ENCODE measurements at regions not wholly inside any gene's neighbourhood (a gene's known extent, or its start where the extent isn't known, plus 50 kb on each side); places are given as distances from the start of the nearest gene placed in this dataset.
"Not testable (repeated sequence)": the region's sequence is repeated elsewhere in the genome, so short reads cannot be mapped to it uniquely, and the experiment has no call there.

DNA sequence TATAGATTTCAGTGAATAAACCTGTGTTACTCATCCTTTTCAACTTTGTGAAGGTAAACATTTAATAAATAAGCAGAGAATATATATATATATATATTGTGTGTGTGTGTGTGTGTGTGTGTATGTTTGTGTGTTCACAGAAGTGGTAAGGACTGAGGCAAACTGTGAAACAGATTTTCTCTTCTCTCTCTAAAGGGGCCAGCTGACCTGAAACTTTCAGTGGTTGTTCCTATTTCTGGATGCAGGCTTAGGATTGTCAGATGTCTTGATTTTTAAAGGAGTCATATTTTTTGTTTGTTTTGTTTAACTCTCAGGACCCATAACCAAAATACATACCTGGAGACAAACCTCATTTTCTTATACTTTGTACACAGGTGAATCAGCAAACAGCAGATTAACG, 714.9 kb upstream of the MEF2C start:
- DNase-seq, result no peak

DNA sequence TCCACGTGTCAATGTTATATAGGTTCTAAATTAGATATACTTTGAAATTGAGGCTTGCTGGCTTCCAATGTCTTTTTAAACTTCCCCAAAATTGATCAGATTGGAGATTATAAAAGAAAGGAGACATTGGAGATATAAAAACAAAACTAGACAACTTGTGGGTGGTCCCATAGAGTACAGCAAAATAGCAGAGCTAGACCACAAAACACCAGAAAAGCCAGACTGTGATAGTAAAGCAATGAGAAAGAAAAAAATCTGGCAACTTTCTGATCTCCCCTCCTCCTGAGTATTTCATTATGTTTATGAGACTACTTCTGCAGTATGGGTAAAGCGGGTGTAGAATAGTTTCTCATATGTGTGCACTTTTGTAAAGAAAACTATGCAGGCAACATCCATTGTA, 713.8 kb upstream of the MEF2C start:
- DNase-seq, result no peak

DNA sequence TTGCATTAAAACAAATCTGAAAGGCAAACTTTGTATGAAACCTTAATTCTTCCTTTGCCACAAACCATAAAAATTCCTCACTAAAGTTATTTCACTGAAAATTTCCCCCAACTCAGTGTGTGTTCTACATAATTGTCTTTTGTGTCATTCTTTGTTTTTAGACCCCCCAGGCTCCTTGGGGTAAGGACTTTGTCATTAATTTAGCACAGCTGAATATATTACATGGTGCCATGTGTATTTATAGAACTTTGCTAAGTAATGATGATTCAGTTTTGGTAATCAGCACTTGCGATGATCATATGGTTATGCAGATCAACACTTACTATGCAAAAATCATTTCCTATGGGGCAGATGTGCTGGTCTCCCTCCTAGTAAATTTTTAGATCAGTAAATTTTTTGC, 712.1 kb upstream of the MEF2C start:
- no peak for DNase-seq

DNA sequence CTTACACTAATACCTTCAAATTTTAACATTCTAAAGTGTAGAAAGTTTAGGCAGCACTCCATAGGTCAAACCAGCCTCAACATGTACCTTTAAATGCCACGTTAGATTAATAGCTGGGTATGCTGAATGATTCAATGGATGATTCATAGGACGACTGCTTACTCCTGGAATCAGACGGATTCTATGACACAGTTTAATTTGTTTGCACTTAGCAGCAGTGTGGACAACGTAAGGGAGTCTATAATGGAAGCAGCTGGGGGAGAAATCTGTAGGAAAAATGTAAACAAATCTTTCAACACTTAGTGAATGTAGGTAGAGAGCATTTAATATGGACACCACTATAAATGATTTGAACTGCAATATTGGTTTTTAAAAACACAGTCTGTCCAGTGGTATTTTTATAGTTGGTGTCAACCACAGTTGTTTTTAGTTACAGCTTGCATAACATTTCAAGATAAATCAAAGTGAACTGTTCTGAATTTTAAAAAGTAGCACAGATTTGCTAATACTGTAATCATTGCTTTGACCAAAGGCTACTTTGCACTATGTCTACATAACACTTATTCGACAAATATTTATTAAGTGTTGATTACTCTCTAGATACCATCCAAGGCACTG, 701.5 kb upstream of the MEF2C start:
- no peak for DNase-seq

DNA sequence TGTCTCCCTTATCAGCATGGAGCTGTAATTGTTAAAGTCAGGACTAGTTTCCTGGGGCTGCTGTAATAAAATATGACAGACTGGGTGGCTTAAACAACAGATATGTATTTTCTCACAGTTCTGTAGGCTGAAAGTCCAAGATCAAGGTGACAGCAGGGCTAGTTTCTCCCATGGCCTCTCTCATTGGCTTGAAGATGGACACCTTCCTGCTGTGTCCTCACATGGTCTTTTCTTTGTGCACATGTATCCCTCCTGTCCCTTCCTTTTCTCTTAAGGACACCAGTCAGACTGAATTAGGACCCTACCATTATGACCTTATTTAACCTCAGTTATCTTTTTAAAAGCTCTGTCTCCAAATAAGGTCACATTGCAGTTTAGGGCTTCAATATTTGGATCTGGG, 700.5 kb upstream of the MEF2C start:
- DNase-seq, result no peak

DNA sequence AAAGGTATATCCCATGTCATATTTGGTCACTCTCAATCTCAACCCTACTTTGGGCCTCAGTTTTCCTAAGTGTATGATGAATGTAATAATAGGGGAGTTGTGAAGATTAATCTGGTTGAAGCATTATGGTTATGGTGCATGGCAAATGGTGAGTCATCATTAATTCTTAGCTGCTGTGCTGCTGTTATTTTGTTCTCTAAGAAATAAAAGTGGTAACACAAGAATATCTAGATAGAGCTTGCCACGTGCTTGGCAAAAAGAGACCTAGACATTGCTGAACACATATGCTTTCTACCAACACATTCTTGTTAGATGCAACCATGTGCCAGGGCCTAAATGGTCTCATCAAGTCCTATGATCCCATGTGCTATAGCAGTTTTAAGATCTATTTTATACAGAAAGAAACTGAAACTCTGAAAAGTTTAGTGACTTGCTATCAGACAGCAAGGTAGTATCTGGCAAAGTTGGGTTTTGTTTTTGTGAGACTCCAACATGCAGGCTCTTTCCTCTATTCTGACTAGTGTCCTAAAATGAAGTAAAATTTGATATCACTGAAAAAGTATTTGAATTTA, 699.9 kb upstream of the MEF2C start:
- no peak for DNase-seq

DNA sequence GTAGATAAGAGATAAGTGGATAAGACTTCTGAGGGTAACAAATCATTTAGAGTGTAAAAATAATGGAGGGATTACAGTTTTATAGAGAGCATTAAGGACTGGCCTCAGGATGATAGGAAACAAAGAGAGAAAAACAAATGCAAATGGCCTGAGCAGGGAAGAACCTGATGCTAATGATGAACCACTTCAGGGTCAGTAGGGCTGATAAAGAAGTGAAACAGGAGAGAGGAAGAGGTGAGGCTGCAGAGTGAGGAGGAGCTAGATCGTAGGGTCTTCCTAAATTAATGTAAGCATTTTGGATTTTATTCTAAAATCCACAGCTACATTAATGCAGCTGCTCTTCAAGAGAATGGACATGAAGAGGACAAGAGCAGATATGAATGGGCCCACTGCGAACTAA, 698.0 kb upstream of the MEF2C start:
- no peak for DNase-seq

DNA sequence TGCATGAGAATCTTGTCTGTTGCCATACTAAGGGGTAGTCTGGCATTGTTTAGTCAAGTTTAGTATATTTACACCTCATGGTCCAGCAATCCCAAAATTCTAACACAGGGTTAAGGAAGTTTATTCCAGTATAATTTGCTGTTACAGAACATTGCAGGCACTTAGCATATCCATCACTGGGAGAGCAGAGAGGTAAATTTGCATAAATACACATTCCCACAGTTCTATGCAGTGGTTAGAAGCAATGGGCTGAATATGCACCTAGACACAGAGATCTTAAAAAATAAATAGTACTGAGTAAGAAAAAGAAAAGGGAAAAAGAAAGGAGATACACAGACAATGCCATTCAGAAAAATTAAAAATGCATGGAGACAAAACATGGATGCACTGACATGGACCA, 692.3 kb upstream of the MEF2C start:
- no peak for DNase-seq

DNA sequence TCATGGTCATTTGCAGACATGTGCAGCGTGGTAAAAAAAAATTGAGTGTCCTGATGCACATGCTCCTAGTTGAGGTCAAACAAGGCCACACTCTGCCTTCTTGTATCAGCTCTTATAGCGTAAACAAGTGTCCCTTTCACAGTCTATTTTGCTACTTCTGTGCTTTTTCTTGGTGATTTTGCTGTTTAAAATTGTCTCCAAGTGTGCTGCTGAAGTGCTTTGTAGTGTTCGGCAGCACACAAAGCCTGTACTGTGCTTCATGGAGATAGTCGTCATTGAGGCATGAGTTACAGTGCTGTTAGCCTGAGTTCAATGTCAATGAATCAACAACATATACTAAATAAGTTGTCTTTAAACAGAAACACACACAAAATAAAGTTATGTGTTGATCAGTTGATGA, 690.4 kb upstream of the MEF2C start:
- no peak for DNase-seq

DNA sequence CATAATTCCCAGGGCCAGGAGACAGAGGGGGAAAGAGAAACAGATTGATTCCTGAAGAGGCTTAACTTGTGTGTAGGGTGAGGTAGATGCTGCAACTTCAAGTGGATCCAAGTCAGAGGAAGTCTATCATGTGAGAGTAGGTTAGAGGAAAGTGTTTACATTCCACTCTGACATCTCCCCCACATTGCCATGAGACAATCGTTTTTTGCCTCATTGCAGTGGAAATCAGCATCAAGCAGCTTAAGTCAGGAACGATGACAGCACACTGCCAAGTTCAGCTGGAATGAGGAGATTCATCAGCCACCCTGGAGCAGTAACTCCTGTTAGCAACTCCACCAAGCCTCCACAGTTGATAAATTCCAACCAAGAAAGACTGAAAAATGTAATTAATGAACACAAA, 689.7 kb upstream of the MEF2C start:
- no peak for DNase-seq

DNA sequence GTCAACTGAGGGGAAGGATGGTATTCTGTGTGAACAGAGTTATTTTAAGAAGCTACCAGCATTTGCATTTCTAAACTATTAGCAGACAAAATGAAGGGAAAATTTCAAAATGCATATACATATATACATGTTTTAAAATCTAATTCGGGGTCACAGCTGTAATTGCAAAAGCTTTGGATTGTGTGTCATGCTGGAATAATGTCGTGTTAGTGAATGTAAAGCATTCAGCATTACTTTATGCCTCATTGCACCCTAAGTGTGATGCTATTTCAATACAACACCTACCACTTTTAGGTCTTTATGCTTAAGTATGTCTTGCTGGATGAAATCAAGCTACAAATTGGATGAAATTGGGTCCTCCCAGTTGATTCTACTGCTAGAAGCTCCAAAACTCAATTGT, 687.6 kb upstream of the MEF2C start:
- DNase-seq, result no peak

DNA sequence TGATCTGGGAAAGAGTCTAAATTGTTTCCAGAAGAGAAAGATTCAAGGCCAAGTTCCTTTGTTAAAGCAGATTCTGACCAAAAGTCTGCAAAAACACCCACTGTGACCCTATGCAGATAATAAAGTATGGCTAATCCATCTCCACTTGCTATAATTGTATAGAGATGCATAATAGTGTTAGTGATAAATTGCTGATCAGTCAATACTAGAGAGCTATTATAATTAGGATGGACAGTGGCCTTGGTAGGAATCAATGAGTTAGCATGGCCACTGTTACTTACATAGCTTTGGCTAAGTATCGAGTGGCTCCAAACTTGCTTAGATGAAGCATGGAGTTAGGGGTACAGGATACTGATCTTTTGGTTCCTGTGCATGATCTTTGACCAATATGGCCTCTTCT, 683.4 kb upstream of the MEF2C start:
- no peak for DNase-seq

DNA sequence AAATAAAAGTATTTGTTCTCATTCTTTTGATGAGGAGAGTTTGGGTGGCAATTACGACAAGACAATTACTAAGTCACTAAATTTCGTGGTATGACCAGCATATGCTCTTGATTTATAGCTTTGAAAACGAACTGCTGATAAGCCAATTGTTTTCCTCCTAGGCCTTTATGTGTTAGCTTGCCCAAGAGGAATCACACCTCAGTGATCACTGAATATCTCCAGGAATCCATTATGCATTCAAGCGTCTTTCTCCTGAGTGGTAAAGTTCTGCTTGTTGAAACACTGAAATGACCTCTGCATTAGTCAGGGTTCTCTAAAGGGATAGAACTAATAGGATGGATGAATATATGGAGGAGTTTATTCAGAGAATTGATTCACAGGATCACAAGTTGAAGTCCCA, 677.7 kb upstream of the MEF2C start:
- DNase-seq, result peak; percentile 18

DNA sequence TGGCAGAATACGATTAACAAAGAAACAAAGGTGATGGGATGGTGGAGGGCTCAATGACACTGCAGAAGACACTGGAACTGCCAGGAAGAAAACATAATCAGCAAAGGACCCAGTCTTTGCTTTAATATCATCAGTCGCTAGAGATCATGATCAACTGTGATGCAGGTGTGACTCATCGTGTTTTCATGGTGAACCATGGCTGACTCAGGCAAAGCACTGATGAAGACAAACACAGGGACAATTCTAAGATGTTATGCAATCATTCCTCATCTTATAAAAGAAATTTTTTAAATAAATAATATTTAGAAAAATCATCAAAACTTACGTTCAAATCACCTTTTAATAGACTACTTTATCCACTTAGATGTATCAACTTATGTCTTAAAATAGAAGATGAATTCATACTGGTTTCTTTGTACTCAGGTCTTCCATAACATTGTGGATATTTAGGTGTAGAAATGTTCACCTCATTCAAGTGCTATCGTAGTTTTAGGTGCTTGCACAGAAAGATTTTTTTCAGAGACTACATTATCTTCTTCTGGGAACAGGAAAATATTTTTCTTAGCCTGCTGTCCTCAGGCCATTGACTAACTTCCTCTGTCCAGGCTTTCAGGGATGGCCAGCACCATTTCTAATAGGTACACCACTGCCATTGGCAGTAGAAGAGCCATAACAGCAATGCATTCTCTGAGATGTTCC, 673.4 kb upstream of the MEF2C start:
- no peak for DNase-seq

DNA sequence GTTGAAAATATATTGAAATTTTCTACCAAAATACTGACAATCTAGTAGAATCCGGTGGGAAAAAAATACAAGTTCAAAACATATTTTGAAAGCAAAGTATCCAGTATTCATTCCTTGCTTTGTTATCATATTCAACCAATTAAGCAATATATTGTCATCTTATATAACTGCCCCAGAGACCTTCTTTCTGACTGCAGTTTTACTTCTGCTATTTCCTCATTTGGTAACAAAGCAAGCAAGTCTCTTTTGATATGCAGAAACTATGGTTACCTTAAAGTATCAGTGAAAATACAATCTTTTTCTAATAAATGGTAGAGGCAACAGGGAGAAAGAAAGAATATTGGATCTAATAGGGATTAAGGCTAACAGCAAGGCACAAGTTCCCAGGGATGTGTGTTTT, 663.7 kb upstream of the MEF2C start:
- DNase-seq, result no peak

DNA sequence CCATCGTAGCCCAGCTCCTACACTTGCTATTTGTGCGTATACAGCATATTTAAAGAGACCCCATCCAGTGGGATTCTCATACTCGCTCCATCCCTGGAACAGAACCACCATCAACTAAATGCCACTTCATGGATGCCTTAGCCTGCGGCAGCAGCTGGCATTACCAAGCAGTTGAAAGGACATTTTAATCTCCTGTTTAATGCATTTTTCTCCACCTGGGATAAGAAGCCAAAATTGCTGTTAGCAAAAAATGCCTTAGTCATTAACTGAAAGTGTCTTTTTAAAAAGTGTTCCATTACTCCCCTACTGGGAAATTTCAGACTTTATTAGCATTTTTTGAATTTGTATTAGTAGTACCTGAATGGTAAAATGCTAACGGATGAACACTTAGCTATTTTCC, 662.6 kb upstream of the MEF2C start:
- DNase-seq, result no peak

DNA sequence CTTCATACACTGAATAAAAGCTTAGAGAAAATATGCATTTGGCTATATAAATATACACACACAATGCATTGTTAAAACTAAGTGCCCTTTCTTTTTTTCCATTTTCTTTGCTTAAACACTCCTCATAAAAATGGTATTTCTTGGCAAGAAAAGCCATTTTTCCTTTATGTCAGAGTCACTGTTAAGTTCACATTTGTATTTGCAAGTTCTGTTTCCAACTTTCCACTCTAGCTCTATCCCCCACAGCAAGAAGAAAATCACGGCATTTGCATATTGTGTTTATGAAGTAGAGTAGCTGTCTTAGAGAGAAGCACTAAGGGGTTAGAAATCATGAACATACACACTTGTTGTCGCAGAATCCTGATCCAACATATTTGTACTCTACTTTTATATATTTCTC, 662.1 kb upstream of the MEF2C start:
- no peak for DNase-seq

DNA sequence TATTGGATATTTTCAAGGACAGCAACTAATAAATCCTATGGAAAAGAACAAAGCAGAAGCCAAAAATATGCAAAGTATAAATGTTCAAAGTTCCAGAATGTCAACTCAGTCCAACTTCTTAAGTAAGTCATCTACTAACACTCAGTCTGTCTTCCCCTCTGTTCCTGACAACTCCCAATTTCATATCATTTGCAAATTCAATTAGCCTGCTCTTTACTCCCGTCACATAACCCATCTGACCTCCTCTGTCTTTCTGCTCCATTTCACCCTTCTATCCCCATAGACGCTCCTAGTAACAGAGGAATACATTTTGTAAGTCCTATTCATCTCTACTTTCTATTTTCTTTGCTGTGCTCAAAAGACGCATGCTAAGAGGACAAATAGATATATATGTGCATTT, 659.8 kb upstream of the MEF2C start:
- no peak for DNase-seq

DNA sequence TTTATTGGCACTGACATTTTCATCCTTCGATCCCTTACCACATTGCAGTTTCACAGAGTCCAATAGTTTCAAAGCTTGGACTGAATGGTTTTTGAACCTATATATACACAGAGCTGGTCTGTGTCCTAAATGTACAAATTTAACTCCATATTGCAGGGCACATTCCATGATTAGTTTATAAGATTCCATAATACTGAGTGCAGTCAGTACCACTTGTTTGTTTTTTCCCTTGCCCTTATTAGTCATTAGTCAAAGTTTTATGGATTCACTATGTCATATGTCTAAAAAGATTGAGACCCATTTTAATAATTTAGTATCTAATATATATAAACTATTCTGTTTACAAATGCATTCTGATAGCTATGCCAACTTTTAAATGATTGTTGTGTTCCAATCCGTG, 654.8 kb upstream of the MEF2C start:
- DNase-seq, result no peak

DNA sequence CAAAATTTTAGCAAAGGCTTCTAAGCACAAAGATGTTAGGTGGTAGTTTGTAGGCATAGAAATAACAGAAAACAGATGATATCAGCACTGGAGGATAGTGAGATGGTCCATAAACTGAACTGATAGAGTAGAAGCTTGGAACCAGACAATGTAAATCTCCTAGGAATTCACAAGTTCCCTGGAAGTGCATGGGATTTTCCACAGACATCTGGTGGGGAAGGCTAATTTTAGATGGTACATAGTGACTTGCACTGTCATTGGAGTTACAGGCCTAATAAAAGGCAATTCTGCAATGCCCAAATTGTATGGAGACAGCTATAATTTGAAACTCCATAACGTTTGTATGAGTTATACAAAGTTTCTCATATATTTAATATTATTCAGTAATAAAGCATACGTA, 653.0 kb upstream of the MEF2C start:
- DNase-seq, result no peak

DNA sequence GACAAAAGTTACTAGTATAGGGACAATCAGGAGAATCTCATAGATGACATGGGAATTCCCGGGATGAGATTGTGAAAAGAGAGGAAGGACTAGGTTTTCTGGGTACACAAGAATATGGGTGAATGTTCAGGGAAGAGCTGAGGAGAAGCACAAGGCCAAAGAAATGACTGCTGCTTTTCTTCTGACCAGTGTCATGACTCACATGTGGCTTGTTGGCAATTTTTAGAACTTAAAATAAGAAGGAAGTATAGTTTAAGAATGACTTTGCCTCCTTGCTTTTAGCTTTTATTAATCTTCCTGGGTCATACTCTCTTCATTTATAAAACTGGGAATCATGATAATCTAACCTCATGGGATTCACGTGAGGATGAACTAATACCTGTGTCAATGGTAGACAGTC, 652.4 kb upstream of the MEF2C start:
- DNase-seq, result no peak

DNA sequence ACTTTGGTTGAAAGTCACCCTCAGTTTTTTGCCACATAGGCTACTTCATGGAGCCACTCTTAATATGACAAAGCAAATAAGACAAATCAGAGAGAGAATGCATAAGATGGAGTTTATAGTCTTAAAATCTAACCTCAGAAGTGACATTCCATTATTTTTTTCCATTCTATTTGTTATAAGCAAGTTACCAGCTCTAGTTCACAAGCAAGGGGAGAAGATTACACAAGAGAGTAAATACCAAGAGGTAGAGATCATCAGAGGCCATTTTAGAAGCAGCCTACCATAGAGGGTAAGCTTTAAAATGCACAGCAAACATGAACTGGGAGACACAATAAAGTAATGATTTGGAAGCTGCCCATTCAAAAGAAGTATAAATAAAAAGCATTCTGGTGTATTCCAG, 651.3 kb upstream of the MEF2C start:
- DNase-seq, result no peak

DNA sequence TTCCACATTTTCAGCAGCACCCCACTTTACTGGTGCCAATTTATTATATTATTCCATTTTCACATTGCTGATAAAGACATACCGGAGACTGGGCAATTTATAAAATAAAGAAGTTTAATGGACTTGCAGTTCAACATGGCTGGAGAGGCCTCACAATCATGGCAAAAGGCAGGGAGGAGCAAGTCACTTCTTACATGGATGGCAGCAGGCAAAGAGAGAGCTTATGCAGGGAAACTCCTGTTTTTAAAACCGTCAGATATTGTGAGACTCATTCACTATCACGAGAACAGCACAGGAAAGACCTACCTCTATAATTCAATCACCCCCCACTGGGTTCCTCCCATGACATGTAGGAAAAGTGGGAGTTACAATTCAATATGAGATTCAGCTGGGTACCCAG, 641.8 kb upstream of the MEF2C start:
- no peak for DNase-seq

DNA sequence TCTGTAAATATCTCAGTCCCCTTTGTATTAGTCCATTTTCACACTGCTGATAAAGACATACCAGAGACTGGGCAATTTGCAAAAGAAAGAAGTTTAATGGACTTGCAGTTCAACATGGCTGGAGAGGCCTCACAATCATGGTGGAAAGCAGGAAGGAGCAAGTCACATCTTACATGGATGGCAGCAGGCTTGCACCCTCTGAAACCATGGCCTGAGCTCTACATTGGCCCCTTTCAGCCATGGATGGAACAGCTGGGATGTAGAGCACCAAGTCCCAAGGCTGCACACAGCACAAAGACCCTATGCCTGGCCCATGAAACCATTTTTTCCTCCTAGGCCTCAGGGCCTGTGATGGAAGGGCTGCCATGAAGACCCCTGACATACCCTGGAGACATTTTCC, 640.9 kb upstream of the MEF2C start:
- DNase-seq, result not testable (repeated sequence)

DNA sequence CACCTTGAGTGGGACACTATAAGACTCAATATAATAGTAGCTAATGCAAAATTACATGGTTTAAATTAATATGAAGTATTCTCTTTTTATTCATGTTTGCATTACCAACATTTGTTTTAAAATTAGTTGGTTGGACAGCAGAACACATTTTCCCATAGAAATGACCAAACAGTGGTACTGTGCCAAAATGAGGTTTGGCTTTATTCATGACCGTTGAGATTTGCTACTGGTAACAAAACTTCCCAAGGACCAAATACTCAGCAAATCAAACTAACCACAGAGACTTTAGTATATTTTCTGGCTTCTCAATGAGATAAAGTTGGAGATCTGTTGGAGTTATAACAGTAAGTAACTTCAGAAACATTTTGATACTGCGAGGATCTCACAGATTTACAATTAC, 637.8 kb upstream of the MEF2C start:
- DNase-seq, result no peak

All from NCI-H2029 treated with DMSO at 0.1 percent for 48 hours (cell line).